Neural crest cell (in vitro differentiated cells): ENCODE measurements at regions not wholly inside any gene's neighbourhood (a gene's known extent, or its start where the extent isn't known, plus 50 kb on each side); places are given as distances from the start of the nearest gene placed in this dataset.

Experiments
- DNase-seq: peaks from one replicate; pipeline ENCODE4 v3.0.0; 2021; ENCODE audit warnings: low read depth, mixed read lengths, low spot score
- H3K27ac Mint-ChIP-seq: one replicate; pipeline ENCODE4 v1.8.0; 2021; ENCODE audit warnings: mild to moderate bottlenecking, mixed read lengths; ENCODE audit not compliant: unreplicated experiment
- H3K27me3 Mint-ChIP-seq: 2 replicates; pipeline ENCODE4 v1.8.0; 2021; ENCODE audit warnings: low read depth, mild to moderate bottlenecking, mixed read lengths
- H3K36me3 Mint-ChIP-seq: 2 replicates; pipeline ENCODE4 v1.8.0; 2021; ENCODE audit warnings: low read depth, mild to moderate bottlenecking, mixed read lengths
- H3K4me1 Mint-ChIP-seq: 2 replicates; pipeline ENCODE4 v1.8.0; 2021; ENCODE audit warnings: mixed read lengths
- H3K4me3 Mint-ChIP-seq: one replicate; pipeline ENCODE4 v1.8.0; 2021; ENCODE audit warnings: mild to moderate bottlenecking, mixed read lengths
- H3K9me3 Mint-ChIP-seq: 2 replicates; pipeline ENCODE4 v1.8.0; 2021; ENCODE audit warnings: mixed read lengths
- CTCF ChIP-seq: fragments of 200-600 bp; sonication (generic); conservative IDR thresholded peaks from 2 replicates; pipeline ENCODE4 v1.5.0; 2021; ENCODE audit warnings: antibody characterized with exemption, mild to moderate bottlenecking

- no peak for DNase-seq
- Mint-ChIP-seq H3K27me3 (peaks cover 17% of the 10 kb centered on the region), H3K4me1 (no peaks in the 10 kb centered on the region), H3K27ac (no peak overlapping the region), H3K9me3 (peaks cover 7% of the 10 kb centered on the region), H3K4me3 (no peak overlapping the region), H3K36me3 (no peaks in the 10 kb centered on the region)
- TF ChIP-seq CTCF = no peak
Measured at GRCh38 chr14:97187916-97188315, 390.7 kb downstream of the VRK1 start.

GRCh38 chr14:97196336-97196735 lies 399.2 kb downstream of the VRK1 start:
- H3K9me3 Mint-ChIP-seq = peaks cover 12% of the 10 kb centered on the region
- H3K27me3 Mint-ChIP-seq = no peaks in the 10 kb centered on the region

GRCh38 chr14:97198813-97199212 lies 401.6 kb downstream of the VRK1 start:
- H3K4me3 Mint-ChIP-seq = no peak overlapping the region
- H3K27ac Mint-ChIP-seq = no peak overlapping the region
- no peaks in the 10 kb centered on the region for H3K36me3 Mint-ChIP-seq
- no peak for DNase-seq
- H3K27me3 Mint-ChIP-seq = peaks cover 3% of the 10 kb centered on the region
- H3K4me1 Mint-ChIP-seq = no peaks in the 10 kb centered on the region
- no peak for TF ChIP-seq CTCF
- peaks cover 6% of the 10 kb centered on the region for H3K9me3 Mint-ChIP-seq

More at GRCh38 chr14:97196336-97196735, 399.2 kb downstream of the VRK1 start:
- Mint-ChIP-seq H3K27ac (no peak overlapping the region), H3K4me1 (no peaks in the 10 kb centered on the region), H3K36me3 (no peaks in the 10 kb centered on the region), H3K4me3 (no peak overlapping the region)
- DNase-seq = no peak
- TF ChIP-seq CTCF = no peak

- Mint-ChIP-seq H3K4me1 (no peaks in the 10 kb centered on the region), H3K27ac (no peak overlapping the region)
Measured at GRCh38 chr14:97200245-97200644, 403.1 kb downstream of the VRK1 start.

GRCh38 chr14:97206916-97207315 lies 409.7 kb downstream of the VRK1 start:
- no peak for DNase-seq
- Mint-ChIP-seq H3K4me3 (no peak overlapping the region), H3K36me3 (no peaks in the 10 kb centered on the region), H3K9me3 (no peaks in the 10 kb centered on the region), H3K4me1 (no peaks in the 10 kb centered on the region), H3K27me3 (peaks cover 6% of the 10 kb centered on the region), H3K27ac (no peak overlapping the region)
- TF ChIP-seq CTCF = no peak

More at GRCh38 chr14:97200245-97200644, 403.1 kb downstream of the VRK1 start:
- H3K4me3 Mint-ChIP-seq = no peak overlapping the region
- peaks cover 6% of the 10 kb centered on the region for H3K27me3 Mint-ChIP-seq
- no peak for TF ChIP-seq CTCF
- H3K9me3 Mint-ChIP-seq = peaks cover 6% of the 10 kb centered on the region
- H3K36me3 Mint-ChIP-seq = no peaks in the 10 kb centered on the region
- no peak for DNase-seq

GRCh38 chr14:97210202-97210601 lies 413.0 kb downstream of the VRK1 start:
- Mint-ChIP-seq H3K9me3 (no peaks in the 10 kb centered on the region), H3K27me3 (no peaks in the 10 kb centered on the region), H3K4me1 (no peaks in the 10 kb centered on the region), H3K4me3 (no peak overlapping the region), H3K27ac (no peak overlapping the region), H3K36me3 (no peaks in the 10 kb centered on the region)
- no peak for TF ChIP-seq CTCF
- no peak for DNase-seq
